ENCODE measurements at regions not wholly inside any gene's neighbourhood (a gene's known extent, or its start where the extent isn't known, plus 50 kb on each side); places are given as distances from the start of the nearest gene placed in this dataset.

GRCh38 chr14:86798330-86798729, 1194.7 kb downstream of the GALC start:
- TF ChIP-seq CTCF (conservative IDR thresholded peaks at IDR 0.05; ENCODE audit: low read depth, low read length) (no peak), POLR2A (IDR thresholded peaks at IDR 0.05; ENCODE audit: low read depth, low read length) (no peak), CEBPB (IDR thresholded peaks at IDR 0.05; ENCODE audit: low read depth, low read length) (no peak)

Data from IMR-90 (cell line).